Stimulated activated CD4-positive, alpha-beta T cell treated with anti-CD3 and anti-CD28 coated beads, Interleukin-12 subunit alpha, Interleukin-12 subunit beta, amount 100 ng/mL, for 48 hours (primary cell): ENCODE measurements at regions not wholly inside any gene's neighbourhood (a gene's known extent, or its start where the extent isn't known, plus 50 kb on each side); places are given as distances from the start of the nearest gene placed in this dataset.
"Not testable (repeated sequence)": the region's sequence is repeated elsewhere in the genome, so short reads cannot be mapped to it uniquely, and the experiment has no call there.

Source experiments
- DNase-seq, 3 donors: peaks; one replicate each; pipeline ENCODE4 v3.0.0-alpha.2; 2020; ENCODE audit warnings: low read depth in 2 of 3, low spot score in 1 of 3

GRCh38 chr6:11299421-11299784, 66.9 kb upstream of the NEDD9 start:
- DNase-seq = not testable (repeated sequence)

- no peak for DNase-seq
These were observed 66.4 kb upstream of the NEDD9 start for GRCh38 chr6:11298651-11299420.

- DNase-seq = no peak
These were observed 64.9 kb upstream of the NEDD9 start for GRCh38 chr6:11297376-11297729.

- DNase-seq = no peak
These were observed 64.2 kb upstream of the NEDD9 start for GRCh38 chr6:11296449-11297375.

- no peak for DNase-seq
These were observed 63.5 kb upstream of the NEDD9 start for GRCh38 chr6:11295969-11296368.

- DNase-seq = no peak
These were observed 61.8 kb upstream of the NEDD9 start for GRCh38 chr6:11294228-11294627.

- no peak for DNase-seq
These were observed 60.2 kb upstream of the NEDD9 start for GRCh38 chr6:11292594-11293236.

GRCh38 chr6:11292091-11292490, 59.6 kb upstream of the NEDD9 start:
- no peak for DNase-seq

GRCh38 chr6:11291582-11291981, 59.1 kb upstream of the NEDD9 start:
- DNase-seq = no peak

- DNase-seq = no peak
These were observed 57.6 kb upstream of the NEDD9 start for GRCh38 chr6:11290027-11290426.

- no peak for DNase-seq
These were observed 55.6 kb upstream of the NEDD9 start for GRCh38 chr6:11288065-11288464.

- DNase-seq = no peak
These were observed 52.5 kb upstream of the NEDD9 start for GRCh38 chr6:11284996-11285395.

GRCh38 chr6:11283629-11284028, 51.2 kb upstream of the NEDD9 start:
- no peak for DNase-seq

GRCh38 chr6:11282875-11283274, 50.4 kb upstream of the NEDD9 start:
- DNase-seq = no peak
